K562 (cell line): ENCODE measurements at regions not wholly inside any gene's neighbourhood (a gene's known extent, or its start where the extent isn't known, plus 50 kb on each side); places are given as distances from the start of the nearest gene placed in this dataset.

ENCODE experiments used
- ATAC-seq: fragments of 200-7000 bp; cut with Tn5 transposase; 3 replicates; pipeline ENCODE4 v1.9.1; 2020; ENCODE audit warnings: moderate library complexity
- BruUV-seq: library from RNA; stranded (reverse); fragments of 400-500 nt; replicated peaks from 2 replicates; lab custom pipeline; 2021; lab: Mats Ljungman, UMichigan
- CTCF ChIA-PET: fragments of 300-600 bp; formaldehyde crosslinking; extraction: SDS; loops from one replicate; lab custom pipeline; 2021; ENCODE audit warnings: low intra/inter-chr PET ratio; lab: Yijun Ruan, JAX
- POLR2A ChIA-PET: fragments of 300-600, 350-650 bp; sonication (Branson Sonifier 250); formaldehyde crosslinking; extraction: SDS; loops from one replicate; lab custom pipeline; 2021; ENCODE audit warnings: antibody characterized with exemption, inconsistent platforms; lab: Yijun Ruan, JAX
- DNase-seq, 4 experiments: peaks; one replicate each; pipeline versions ENCODE4 v3.0.0 to v3.0.0-alpha.2; 2011 to 2018; ENCODE audit warnings: low spot score in 3 of 4, mixed read lengths in 3 of 4; ENCODE audit errors: extremely low read depth in 1 of 4
- FAIRE-seq: peaks from 2 replicates; lab custom pipeline; 2011; peaks lifted over from hg19 to GRCh38; lab: Jason Lieb, UNC
- H2AFZ ChIP-seq: 2 replicates; pipeline ENCODE4 v1.6.0; 2011; ENCODE audit warnings: low read depth, low read length, control low read depth, inconsistent platforms
- H3K27ac ChIP-seq: fragments of 200-600 bp; 3 replicates; pipeline ENCODE4 v1.8.0; 2011; ENCODE audit warnings: low read depth, mild to moderate bottlenecking, control low read depth, inconsistent platforms, low read length, moderate library complexity, mixed read lengths; ENCODE audit errors: extremely low read depth
- H3K27me3 ChIP-seq, 2 experiments: fragments of 300-600 bp in 1 of 2; 2 replicates in 1 of 2; 3 replicates in 1 of 2; pipeline versions ENCODE4 v1.6.0 to v1.8.0; 2011; ENCODE audit warnings: inconsistent platforms in 2 of 2, low read length in 2 of 2, mild to moderate bottlenecking in 1 of 2, mixed read lengths in 1 of 2, moderate library complexity in 1 of 2; ENCODE audit not compliant: control insufficient read depth in 2 of 2, insufficient read depth in 2 of 2
- H3K36me3 ChIP-seq: fragments of 300-600 bp; 3 replicates; pipeline ENCODE4 v1.8.0; 2011; ENCODE audit warnings: mild to moderate bottlenecking, low read length, inconsistent platforms; ENCODE audit not compliant: control insufficient read depth, insufficient read depth
- H3K4me1 ChIP-seq, 2 experiments: fragments of 200-600 bp in 1 of 2; replicated peaks in 1 of 2; 2 replicates in 1 of 2; 3 replicates in 1 of 2; pipeline versions ENCODE4 v1.5.1 to v1.8.0; 2011; ENCODE audit warnings: inconsistent platforms in 2 of 2, low read length in 2 of 2, mild to moderate bottlenecking in 1 of 2, mixed read lengths in 1 of 2, moderate library complexity in 1 of 2; ENCODE audit not compliant: control insufficient read depth in 2 of 2, insufficient read depth in 2 of 2
- H3K4me2 ChIP-seq: 2 replicates; pipeline ENCODE4 v1.6.1; 2011; ENCODE audit warnings: low read length, control low read depth, inconsistent platforms, mixed read lengths; ENCODE audit not compliant: insufficient read depth
- H3K4me3 ChIP-seq: fragments of 200-600 bp; sonication (generic), shearing (Covaris generic); 2 replicates; pipeline ENCODE4 v1.5.1; 2016; ENCODE audit warnings: control low read depth, inconsistent platforms
- H3K79me2 ChIP-seq: fragments of 200-600 bp; 3 replicates; pipeline ENCODE4 v1.8.0; 2011; ENCODE audit warnings: low read length, inconsistent platforms; ENCODE audit not compliant: control insufficient read depth, insufficient read depth
- H3K9ac ChIP-seq, 2 experiments: 2 replicates each; pipeline versions ENCODE4 v1.6.0 to v1.6.1; 2011; ENCODE audit warnings: low read depth in 2 of 2, low read length in 2 of 2, control low read depth in 1 of 2, inconsistent platforms in 1 of 2, mild to moderate bottlenecking in 1 of 2, mixed read lengths in 1 of 2; ENCODE audit not compliant: insufficient read depth in 1 of 2
- H3K9me1 ChIP-seq: one replicate; pipeline ENCODE4 v1.6.0; 2011; ENCODE audit warnings: inconsistent platforms, mild to moderate bottlenecking, low read length, moderate library complexity; ENCODE audit not compliant: control insufficient read depth, insufficient read depth
- H3K9me3 ChIP-seq: replicated peaks from 2 replicates; pipeline ENCODE4 v1.5.1; 2011; ENCODE audit warnings: low read depth, low read length, inconsistent platforms; ENCODE audit not compliant: control insufficient read depth, insufficient read depth
- H4K20me1 ChIP-seq: replicated peaks from 2 replicates; pipeline ENCODE4 v1.6.1; 2011; ENCODE audit warnings: low read length, inconsistent platforms, mixed read lengths; ENCODE audit not compliant: control insufficient read depth, insufficient read depth
- ETV1 ChIP-seq: fragments of 450-650 bp; conservative IDR thresholded peaks from 2 replicates; pipeline ENCODE4 v1.6.1; 2016; ENCODE audit warnings: missing genetic modification characterization, control low read depth, low read depth, missing compliant biosample characterization
- MAFF ChIP-seq: IDR thresholded peaks from 2 replicates; pipeline ENCODE4 v1.6.1; 2012; ENCODE audit warnings: low read length, improper control_type of control experiment
- MAFG ChIP-seq: fragments of 450-650 bp; conservative IDR thresholded peaks from 2 replicates; pipeline ENCODE4 v1.6.1; 2016; ENCODE audit warnings: missing genetic modification characterization, missing compliant biosample characterization
- MAFK ChIP-seq: IDR thresholded peaks from 2 replicates; pipeline ENCODE4 v1.6.1; 2011; ENCODE audit warnings: low read length, improper control_type of control experiment
- RCOR1 ChIP-seq, 2 experiments: IDR thresholded peaks; 2 replicates each; pipeline ENCODE4 v1.6.1; 2012; ENCODE audit warnings: low read depth in 2 of 2, low read length in 2 of 2, borderline replicate concordance in 1 of 2, improper control_type of control experiment in 1 of 2
- SAFB ChIP-seq: fragments of 200-400 bp; formaldehyde crosslinking; IDR thresholded peaks from 2 replicates; pipeline ENCODE4 v1.6.1; 2017; ENCODE audit warnings: low read depth, low read length, borderline replicate concordance
- THRB ChIP-seq: fragments of 450-650 bp; formaldehyde crosslinking; conservative IDR thresholded peaks from 2 replicates; pipeline ENCODE4 v1.4.0; 2022; ENCODE audit warnings: mild to moderate bottlenecking, missing genetic modification characterization
- ZNF121 ChIP-seq: sonication (generic); formaldehyde crosslinking; conservative IDR thresholded peaks from 2 replicates; pipeline ENCODE4 v1.8.0; 2022; ENCODE audit warnings: missing genetic modification reagents
- ZNF316 ChIP-seq: fragments of 450-650 bp; IDR thresholded peaks from 2 replicates; pipeline ENCODE4 v1.6.1; 2016
- ZNF408 ChIP-seq: fragments of 250-450 bp; sonication (Bioruptor Pico); IDR thresholded peaks from 2 replicates; pipeline ENCODE4 v1.4.0; 2020; ENCODE audit warnings: low read depth, mild to moderate bottlenecking, moderate library complexity
- WGBS: fragments of 100-300 bp; shearing (Covaris generic); methylation state at CpG from one replicate; pipeline ENCODE4 v1.1.6; 2016; ENCODE audit warnings: low coverage, mixed read lengths; ENCODE audit not compliant: insufficient coverage; ENCODE audit errors: missing lambda C conversion rate; 5-methylcytosine and 5-hydroxymethylcytosine counted together
- in situ Hi-C: fragments of 300-500 bp; cut with MboI; formaldehyde crosslinking; loops from 4 replicates; pipeline ENCODE4 v1.15.0; 2018; ENCODE audit warnings: inconsistent platforms, mixed read lengths
- intact Hi-C: fragments of 100-400 bp; cut with micrococcal nuclease; formaldehyde crosslinking; loops from 2 replicates; pipeline ENCODE4 v1.14.2; 2022
- TF ChIP-seq, protein P1 (sequence below): fragments of 250-450 bp; sonication (Bioruptor Pico); IDR thresholded peaks from 2 replicates; pipeline ENCODE4 v1.5.0; 2021
- TF ChIP-seq, protein P2 (sequence below): fragments of 450-650 bp; IDR thresholded peaks from 2 replicates; pipeline ENCODE4 v1.6.1; 2018; ENCODE audit warnings: mild to moderate bottlenecking, low read depth; ENCODE audit not compliant: partially characterized antibody

GRCh38 chr18:71827301-71827700, 716.8 kb downstream of the CBLN2 start (continued):
- TF ChIP-seq THRB (CRISPR knock-in tag), result no peak

DNA sequence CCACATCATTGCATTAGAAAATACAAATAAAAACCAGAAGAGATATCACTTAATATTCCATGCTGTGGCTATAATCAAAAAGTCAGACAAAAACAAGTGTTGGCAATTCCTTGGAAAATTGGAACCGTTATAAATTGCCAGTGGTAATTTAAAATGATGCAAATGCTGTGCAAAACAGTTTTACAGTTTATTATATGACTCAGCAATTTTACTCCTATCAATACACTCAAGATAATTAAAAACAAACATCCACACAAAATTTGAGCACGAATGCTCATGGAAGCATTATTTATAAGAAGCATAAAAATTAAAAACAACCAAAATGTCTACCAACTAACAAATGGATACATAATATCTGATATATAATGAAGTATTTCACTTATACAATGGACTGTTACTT, 728.8 kb downstream of the CBLN2 start:
- WGBS, result 0% methylated on average over 2 of the region's 2 CpGs
- ATAC-seq, result no peak
- intact Hi-C loops, result no loop called here

More for the DNA sequence above, 728.8 kb downstream of the CBLN2 start:
- CTCF ChIA-PET, result no interaction called here
- in situ Hi-C loops, result no loop called here
- H3K27ac ChIP-seq, result no peak overlapping the region
- no peaks in the 10 kb centered on the region for H3K9me1 ChIP-seq
- DNase-seq, result no peak
- no peaks in the 10 kb centered on the region for H3K79me2 ChIP-seq
- no peak overlapping the region for H3K4me2 ChIP-seq
- FAIRE-seq, result no peak
- no peaks in the 10 kb centered on the region for H3K4me1 ChIP-seq
- H3K4me3 ChIP-seq, result no peak overlapping the region
- H2AFZ ChIP-seq, result no peak overlapping the region
- POLR2A ChIA-PET, result no interaction called here
- no peaks in the 10 kb centered on the region for H4K20me1 ChIP-seq
- no peaks in the 10 kb centered on the region for H3K27me3 ChIP-seq
- BruUV-seq, result no TSS peak
- H3K9ac ChIP-seq, result no peak overlapping the region
- no peak for TF ChIP-seq ETV1
- TF ChIP-seq ZNF121 (CRISPR knock-in tag), result no peak
- peak; percentile 41 for TF ChIP-seq ZNF316
- no peak for TF ChIP-seq ZNF408
- TF ChIP-seq MAFG, result peak; percentile 40
- TF ChIP-seq, protein P1, sequence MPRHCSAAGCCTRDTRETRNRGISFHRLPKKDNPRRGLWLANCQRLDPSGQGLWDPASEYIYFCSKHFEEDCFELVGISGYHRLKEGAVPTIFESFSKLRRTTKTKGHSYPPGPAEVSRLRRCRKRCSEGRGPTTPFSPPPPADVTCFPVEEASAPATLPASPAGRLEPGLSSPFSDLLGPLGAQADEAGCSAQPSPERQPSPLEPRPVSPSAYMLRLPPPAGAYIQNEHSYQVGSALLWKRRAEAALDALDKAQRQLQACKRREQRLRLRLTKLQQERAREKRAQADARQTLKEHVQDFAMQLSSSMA (CRISPR knock-in tag), result no peak
- TF ChIP-seq, protein P2, sequence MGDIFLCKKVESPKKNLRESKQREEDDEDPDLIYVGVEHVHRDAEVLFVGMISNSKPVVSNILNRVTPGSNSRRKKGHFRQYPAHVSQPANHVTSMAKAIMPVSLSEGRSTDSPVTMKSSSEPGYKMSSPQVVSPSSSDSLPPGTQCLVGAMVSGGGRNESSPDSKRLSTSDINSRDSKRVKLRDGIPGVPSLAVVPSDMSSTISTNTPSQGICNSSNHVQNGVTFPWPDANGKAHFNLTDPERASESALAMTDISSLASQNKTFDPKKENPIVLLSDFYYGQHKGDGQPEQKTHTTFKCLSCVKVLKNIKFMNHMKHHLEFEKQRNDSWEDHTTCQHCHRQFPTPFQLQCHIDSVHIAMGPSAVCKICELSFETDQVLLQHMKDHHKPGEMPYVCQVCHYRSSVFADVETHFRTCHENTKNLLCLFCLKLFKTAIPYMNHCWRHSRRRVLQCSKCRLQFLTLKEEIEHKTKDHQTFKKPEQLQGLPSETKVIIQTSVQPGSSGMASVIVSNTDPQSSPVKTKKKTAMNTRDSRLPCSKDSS, result no peak
- TF ChIP-seq SAFB, result no peak
- peak; percentile 44; the same call in 1 of the 2 replicates for TF ChIP-seq MAFF
- peak; percentile 51; the same call in 1 of the 2 replicates for TF ChIP-seq MAFK
- no peak for TF ChIP-seq RCOR1 (IDR thresholded peaks at IDR 0.05; ENCODE audit: borderline replicate concordance in 1 of 2, low read depth in 2 of 2, low read length in 2 of 2)
- H3K36me3 ChIP-seq, result no peaks in the 10 kb centered on the region
- no peaks in the 10 kb centered on the region; the same call in 1 of the 2 replicates for H3K9me3 ChIP-seq
